ENCODE measurements at regions not wholly inside any gene's neighbourhood (a gene's known extent, or its start where the extent isn't known, plus 50 kb on each side); places are given as distances from the start of the nearest gene placed in this dataset.

- no peak for DNase-seq (ENCODE audit: low read depth in 2 of 3, low spot score in 2 of 3)
These were observed 90.7 kb upstream of the TBX3 start for GRCh38 chr12:114774699-114775098.

DNA sequence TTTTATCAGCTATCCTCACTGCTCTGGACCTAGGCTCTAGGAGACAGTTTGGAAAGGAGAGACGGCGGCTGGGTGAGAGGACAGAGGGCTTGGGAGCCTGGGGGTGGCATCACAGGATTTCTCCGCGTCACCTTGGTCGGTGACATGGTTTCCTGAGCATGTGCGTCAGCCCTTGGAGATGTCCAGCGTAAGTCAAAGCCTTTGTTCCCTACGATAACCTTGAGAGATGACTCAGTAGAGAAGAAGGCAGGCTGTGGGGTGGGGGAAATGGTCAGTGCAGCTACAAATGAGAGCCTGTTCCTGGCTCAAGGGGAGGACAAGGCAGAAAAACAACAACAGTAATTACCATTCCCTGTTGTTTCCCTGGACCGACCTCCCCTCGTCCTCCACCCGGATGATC lies 90.2 kb upstream of the TBX3 start:
- DNase-seq (ENCODE audit: low read depth in 2 of 3, low spot score in 2 of 3): no peak

DNA sequence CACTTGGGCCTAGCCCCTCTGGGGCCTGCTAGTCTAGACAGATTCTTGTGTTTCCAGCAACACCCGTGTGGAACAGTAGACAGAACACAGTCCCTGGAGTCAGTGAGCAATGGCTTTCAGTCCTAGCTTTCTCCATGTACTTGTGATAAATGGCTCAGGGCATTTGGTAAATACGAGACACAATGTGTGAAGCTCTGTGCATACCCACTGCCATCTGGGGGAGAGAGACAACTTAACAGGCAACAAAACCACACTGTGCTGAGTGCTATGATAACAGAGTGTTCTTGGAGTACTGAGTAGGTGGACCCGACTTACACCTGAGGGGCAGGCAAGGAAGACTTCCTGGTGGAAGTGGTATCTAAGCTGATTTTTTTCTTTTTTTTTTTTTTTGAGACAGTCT lies 86.3 kb upstream of the TBX3 start:
- DNase-seq (ENCODE audit: low read depth in 2 of 3, low spot score in 2 of 3): no peak

- no peak for DNase-seq (ENCODE audit: low read depth in 2 of 3, low spot score in 2 of 3)
These were observed 85.7 kb upstream of the TBX3 start for GRCh38 chr12:114769634-114770033.

DNA sequence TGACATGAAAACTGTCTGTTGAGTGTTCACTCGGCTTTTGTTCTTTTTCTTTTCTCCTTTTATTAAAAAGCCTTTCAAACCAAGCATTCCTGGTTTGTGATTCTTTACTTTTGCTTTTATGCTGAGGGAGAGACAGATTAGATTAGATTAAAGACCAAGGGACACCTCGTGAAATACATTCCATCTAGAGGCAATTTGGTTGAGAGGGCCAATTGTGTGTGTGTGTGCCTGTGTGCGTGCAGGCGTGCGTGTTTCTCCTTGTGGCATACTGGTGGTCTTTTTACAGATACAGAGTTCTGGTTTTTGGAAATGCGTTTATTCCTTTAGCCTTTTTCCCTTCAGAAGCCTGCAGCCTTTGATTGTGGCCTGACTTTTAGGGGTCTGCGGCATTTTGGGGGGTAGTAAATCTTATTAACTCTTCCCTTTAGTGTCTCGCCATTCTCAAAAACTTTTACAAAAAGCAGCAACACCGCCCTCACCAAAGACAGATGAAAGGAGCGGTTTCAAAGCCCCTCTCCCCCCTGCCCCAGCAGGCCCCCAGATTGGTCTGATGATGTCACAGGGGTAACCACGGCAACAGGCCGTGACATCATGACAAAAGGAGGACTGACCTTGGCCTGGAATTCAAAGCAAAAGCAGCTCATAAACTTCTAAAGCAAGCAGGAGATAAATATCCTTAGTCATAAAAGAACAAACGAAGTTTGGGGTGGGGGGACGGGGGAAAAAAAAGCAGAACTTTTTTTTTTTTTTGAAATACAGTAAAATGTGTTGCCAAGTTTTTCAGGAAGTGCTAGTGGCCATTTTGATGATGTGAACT lies 84.1 kb upstream of the TBX3 start:
- peak in 2 of 3 donors; percentile 72 to 77 for DNase-seq (ENCODE audit: low read depth in 2 of 3, low spot score in 2 of 3)

GRCh38 chr12:114767084-114767760 lies 83.2 kb upstream of the TBX3 start:
- no peak for DNase-seq (ENCODE audit: low read depth in 2 of 3, low spot score in 2 of 3)

- no peak for DNase-seq (ENCODE audit: low read depth in 2 of 3, low spot score in 2 of 3)
These were observed 82.2 kb upstream of the TBX3 start for GRCh38 chr12:114765960-114766691.

GRCh38 chr12:114764510-114764909 lies 80.5 kb upstream of the TBX3 start:
- DNase-seq (ENCODE audit: low read depth in 2 of 3, low spot score in 2 of 3): no peak

DNA sequence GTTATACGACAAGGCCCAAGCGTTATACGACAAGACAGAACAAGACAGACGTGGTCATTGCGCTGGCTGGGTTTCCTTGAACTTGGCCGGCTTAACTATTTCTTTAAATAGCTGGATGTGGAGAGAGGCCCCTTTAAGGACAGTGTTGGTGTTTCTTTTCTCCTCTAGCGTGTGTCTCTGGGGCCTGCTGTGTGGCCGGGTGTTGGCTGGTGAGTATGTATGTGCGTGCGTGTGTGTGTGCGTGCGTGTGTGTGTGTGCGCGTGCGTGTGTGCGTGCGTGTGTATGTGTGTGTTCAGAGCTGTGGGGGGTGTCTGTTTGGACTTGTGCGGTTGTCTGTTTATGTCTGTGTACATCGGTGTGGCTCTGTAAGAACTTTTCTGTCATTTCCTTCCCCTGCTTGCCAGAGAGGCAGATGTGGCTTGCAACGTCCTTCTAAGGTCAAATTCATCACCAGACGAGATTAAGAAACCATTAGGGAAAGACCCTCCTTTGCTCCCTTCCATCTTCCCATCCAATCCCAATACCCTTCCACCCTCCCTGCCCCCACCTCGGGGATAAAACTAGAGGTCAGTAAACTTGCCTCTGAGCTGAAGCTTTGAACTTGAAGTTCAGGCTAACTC lies 78.6 kb upstream of the TBX3 start:
- peak in 2 of 3 donors; percentile 42 to 78 for DNase-seq (ENCODE audit: low read depth in 2 of 3, low spot score in 2 of 3)

GRCh38 chr12:114760151-114760877 lies 76.3 kb upstream of the TBX3 start:
- no peak for DNase-seq (ENCODE audit: low read depth in 2 of 3, low spot score in 2 of 3)

DNA sequence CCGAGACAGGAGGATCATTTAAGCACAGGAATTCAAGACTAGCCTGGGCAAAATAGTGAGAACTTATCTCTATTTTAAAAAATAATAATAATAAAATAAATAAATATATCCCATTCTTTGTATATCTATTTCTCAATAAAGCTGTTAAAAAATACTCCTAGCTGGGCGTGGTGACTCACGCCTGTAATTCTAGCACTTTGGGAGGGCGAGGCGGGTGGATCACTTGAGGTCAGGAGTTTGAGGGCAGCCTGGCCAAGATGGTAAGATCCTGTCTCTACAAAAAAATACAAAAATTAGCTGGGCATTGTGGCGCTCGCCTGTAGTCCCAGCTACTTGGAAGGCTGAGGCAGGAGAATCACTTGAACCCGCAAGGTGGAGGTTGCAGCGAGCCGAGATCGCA lies 75.7 kb upstream of the TBX3 start:
- DNase-seq (ENCODE audit: low read depth in 2 of 3, low spot score in 2 of 3): no peak

DNA sequence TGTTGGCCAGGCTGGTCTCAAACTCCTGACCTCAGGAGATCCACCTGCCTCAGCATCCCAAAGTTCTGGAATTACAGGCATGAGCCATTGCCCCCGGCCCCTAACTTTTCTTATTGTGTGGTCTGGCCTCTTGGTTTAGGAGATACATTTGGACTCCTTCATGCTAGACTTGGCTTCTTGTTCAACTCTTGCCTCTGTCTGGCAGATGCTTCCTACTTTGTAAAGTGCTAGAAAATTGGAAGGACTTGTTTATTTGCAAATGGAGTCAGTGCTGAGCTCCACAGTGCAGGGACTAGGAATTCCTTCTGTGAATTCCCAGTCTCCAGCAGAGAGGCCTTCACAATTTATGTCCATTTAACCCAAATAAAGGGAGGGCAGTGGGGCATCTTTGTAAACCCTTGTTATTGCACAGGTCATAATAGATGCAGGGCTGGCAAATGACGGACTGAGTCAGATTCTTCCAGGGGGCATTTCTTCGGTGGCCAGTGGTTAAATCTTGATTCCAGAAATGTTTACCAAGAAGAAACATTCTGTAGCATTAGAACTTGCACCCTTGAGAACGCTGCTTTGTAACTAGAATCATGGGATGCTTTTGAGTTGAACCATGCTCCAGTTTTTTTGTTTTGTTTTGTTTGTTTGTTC lies 73.8 kb upstream of the TBX3 start:
- DNase-seq (ENCODE audit: low read depth in 2 of 3, low spot score in 2 of 3): no peak

GRCh38 chr12:114752217-114752616 lies 68.2 kb upstream of the TBX3 start:
- DNase-seq (ENCODE audit: low read depth in 2 of 3, low spot score in 2 of 3): no peak

DNA sequence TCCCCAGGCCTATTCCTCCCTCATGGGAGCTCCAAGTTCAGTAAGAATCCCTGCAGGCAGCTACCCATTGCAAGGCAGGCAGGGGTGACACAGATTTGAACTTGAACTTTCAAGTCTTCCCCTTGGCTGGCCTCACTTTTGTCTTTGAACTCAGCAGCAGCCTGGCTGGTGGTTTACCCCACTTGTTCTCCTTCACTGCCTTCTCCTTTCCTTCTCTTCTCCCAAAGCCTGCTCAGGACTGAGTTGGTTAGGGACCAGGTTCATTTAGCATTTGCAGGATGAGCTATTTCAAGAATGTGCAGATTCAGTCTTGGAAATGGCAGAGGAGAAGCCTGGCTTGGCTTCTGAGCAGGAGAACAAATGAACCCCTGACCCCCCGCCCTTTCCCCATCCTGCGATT lies 67.7 kb upstream of the TBX3 start:
- DNase-seq (ENCODE audit: low read depth in 2 of 3, low spot score in 2 of 3): no peak

DNA sequence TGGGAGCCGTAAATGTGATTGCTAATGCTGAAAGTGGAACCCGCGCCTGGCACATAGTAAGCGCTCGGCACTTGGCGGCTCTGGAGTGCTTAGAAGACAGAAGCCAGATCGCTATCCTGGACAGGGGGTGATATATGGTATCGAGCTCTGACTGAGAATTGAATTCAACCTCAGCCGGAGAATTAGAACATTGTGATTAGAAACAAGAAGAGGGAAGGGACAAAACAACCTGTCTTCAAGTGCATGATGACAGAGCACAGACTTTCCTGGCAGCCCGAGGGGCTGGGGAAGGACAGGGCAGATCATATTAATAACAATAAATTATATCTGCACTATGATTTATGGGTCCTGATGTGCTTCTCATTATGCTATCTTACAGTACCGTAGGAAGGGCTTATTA lies 66.9 kb upstream of the TBX3 start:
- no peak for DNase-seq (ENCODE audit: low read depth in 2 of 3, low spot score in 2 of 3)

- DNase-seq (ENCODE audit: low read depth in 2 of 3, low spot score in 2 of 3): no peak
These were observed 65.1 kb upstream of the TBX3 start for GRCh38 chr12:114749065-114749464.

DNA sequence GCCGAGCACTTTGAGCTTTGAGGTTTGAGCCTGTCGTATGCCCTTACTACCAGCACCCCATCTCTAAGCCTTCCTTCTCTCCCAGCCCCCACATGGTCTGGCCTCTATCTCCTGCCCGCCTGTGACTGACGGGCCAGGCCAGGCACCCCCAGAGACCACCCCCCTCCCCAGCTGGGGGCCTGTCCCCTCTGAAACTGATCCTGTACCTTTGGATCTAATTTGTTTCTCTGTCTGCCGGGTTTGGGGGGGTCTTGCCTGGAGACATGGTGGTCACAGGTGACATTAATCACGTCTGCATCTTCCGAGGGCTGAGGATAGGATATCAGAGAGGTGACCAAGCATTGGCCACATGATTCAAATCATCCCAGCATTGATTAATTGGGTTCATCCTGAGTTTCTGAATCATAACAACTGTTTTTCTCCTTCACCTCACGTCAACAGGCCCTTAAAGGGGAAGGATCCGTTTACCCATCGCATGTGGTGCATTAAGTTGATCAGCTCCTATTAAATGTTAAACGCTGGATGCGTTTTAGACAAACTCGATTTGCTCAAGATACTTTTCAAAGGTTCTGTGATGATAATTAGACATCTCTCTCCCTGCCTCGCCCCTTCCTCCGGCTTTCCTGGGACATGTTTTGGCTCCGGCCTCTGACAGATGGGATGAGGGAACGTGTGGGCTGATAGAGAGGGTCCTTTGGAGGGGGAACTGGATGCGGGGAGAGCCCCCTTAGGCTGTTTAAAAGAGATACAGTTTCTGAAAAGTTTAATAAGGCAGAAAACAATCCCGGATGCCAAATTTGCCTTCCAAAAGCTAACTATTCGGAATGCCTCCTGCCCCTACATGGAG lies 63.3 kb upstream of the TBX3 start:
- DNase-seq (ENCODE audit: low read depth in 2 of 3, low spot score in 2 of 3): no peak

DNA sequence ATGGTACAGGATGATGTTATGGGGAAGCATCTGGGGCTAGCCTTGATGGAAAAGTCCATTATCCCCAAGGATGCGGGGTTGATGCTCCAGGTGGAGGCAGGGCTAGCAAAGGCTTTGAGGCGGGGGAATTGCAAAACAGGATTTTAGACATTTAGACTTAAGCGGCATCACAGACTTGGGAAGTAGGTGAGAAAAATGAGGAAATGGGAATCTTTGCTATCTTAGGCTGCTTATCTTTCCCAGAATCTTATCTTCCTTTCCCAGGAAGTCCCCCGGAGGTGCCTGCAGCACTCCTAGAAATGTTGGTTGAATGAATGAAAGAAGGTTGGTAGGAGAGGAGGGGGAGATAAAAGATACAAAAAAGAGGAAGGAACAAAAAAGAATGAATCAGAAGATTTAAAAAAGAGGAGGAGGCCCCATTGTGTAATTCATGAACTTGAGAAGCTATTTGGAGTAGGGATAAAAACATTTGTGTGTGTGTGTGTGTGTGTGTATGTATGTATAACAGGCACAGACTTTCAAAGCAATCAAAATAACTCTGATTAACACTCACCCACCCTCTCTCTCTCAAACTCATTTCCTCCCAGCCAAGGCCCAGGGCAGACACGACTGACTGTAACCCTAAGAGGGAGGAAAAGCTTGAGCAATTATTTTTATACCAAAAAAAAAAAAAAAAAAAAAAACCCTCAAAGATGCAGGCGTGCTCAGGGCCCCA lies 62.5 kb upstream of the TBX3 start:
- DNase-seq (ENCODE audit: low read depth in 2 of 3, low spot score in 2 of 3): no peak

DNA sequence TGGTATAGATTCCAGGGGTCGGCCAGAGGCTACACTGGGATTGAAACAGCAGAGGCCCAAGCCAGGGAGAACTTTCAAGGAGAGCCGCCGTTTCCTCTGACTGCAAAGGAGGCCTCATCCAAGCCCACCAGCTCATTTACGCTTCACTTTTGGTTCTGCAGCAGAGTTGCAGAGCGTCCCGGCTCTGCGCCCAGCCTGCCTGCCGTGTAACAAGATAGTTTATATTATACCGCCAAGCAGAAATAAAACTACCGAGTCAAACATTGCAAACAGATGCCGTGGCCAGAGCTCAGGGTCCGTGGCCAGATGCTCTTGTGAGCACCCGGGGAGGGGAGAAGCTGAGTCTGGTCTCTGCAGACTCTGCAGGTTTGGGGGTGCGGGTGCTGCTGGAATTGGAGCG lies 60.7 kb upstream of the TBX3 start:
- DNase-seq (ENCODE audit: low read depth in 2 of 3, low spot score in 2 of 3): no peak
